Brain pericyte (primary cell): ENCODE measurements at regions not wholly inside any gene's neighbourhood (a gene's known extent, or its start where the extent isn't known, plus 50 kb on each side); places are given as distances from the start of the nearest gene placed in this dataset.
"Not testable (repeated sequence)": the region's sequence is repeated elsewhere in the genome, so short reads cannot be mapped to it uniquely, and the experiment has no call there.

ENCODE experiments used
- DNase-seq: peaks from one replicate; pipeline ENCODE4 v3.0.0-alpha.2; 2012; ENCODE audit warnings: low read depth, low spot score

DNA sequence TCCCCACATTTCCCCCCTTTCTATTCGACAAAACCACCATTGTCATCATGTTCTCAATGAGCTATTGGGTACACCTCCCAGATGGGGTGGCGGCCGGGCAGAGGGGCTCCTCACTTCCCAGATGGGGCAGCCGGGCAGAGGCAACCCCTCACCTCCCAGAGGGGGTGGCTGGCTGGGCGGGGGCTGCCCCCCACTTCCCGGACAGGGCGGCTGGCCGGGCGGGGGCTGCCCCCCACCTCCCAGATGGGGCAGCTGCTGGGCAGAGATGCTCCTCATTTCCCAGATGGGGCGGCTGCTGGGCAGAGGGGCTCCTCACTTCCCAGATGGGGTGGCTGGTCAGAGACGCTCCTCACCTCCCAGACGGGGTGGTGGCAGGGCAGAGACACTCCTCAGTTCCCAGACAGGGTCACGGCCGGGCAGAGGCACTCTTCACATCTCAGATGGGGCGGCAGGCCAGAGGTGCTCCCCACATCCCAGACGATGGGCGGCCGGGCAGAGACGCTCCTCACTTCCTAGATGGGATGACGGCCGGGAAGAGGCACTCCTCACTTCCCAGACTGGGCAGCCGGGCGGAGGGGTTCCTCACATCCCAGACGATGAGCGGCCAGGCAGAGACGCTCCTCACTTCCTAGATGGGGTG is 221.5 kb downstream of the NNT start:
- DNase-seq: not testable (repeated sequence)

DNA sequence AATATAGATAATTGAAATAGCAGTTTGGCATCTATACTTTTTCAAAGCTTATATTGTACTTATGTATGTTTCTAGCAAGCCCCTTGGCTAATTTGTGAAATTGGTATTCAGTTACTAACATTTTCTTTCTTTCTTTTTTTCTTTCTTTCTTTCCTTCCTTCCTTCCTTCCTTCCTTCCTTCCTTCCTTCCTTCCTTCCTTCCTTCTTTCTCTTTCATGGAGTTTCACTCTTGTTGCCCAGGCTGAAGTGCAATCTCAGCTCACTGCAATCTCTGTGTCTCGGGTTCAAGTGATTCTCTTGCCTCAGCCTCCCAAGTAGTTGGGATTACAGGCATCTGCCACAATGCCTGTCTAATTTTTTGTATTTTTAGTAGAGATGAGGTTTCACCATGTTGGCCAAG is 215.4 kb downstream of the NNT start:
- not testable (repeated sequence) for DNase-seq

GRCh38 chr5:43815497-43815896 is 212.5 kb downstream of the NNT start:
- DNase-seq: no peak

GRCh38 chr5:43804723-43805122 is 201.7 kb downstream of the NNT start:
- no peak for DNase-seq

DNA sequence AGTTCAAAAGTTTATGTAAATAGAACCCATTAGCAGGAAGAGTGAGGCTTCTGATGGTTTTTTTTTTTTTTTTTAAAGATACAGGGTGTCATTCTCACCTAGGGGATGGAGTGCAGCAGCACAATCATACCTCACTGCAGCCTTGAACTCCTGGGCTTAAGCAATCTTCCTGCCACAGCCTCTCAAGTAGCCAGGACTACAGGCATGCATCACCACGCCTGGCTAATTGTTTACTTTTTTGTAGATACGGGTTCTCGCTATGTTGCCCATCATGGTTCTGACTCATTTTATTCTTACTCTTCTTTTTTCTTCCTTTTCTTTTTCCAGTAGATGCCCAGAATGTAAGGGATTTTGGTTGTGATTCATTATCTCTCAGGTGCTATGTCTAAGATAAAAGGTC is 201.1 kb downstream of the NNT start:
- DNase-seq: no peak

- peak; percentile 1 for DNase-seq
Measured at GRCh38 chr5:43802651-43803050, 199.7 kb downstream of the NNT start.

GRCh38 chr5:43802119-43802518 is 199.1 kb downstream of the NNT start:
- no peak for DNase-seq

DNA sequence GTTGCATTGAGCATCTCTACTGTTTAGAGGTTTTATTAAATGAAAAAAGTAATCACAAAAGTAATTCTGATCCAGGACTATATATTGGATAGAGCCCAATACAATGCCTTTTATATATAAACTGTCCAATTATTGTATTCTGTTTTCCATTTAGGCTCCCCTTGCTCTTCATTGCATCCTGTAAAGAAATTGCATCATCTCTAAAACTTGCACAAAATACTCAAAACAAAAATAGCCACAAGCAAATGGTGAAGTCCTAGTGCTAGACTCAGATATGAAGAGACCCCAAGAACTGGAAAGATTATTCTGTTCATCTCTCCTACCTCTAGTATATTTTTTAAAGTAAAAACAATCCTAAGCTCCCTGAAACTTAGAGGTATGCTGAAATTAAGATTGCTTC is 195.8 kb downstream of the NNT start:
- DNase-seq: no peak

GRCh38 chr5:43791880-43792279 is 188.9 kb downstream of the NNT start:
- DNase-seq: not testable (repeated sequence)

DNA sequence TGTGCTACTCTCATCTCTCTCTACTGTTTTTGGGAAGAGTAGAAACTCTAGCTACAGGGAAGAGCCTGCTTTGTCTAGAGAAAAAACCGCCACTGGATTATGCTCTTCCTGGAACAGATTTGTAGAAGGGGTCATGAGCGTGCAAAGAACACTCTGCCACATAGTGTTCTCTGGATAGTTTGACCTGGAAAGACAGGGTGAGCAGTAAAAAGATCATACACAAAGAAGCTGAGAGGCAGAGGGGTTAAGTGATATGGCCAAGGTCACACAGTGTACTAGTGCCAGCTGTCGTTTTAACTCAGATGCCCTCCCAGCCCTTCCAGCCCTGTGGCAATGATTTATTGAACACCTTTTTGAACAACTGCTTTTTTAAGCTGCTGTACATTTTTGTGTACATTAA is 182.2 kb downstream of the NNT start:
- DNase-seq: no peak

GRCh38 chr5:43780586-43780985 is 177.6 kb downstream of the NNT start:
- DNase-seq: no peak

DNA sequence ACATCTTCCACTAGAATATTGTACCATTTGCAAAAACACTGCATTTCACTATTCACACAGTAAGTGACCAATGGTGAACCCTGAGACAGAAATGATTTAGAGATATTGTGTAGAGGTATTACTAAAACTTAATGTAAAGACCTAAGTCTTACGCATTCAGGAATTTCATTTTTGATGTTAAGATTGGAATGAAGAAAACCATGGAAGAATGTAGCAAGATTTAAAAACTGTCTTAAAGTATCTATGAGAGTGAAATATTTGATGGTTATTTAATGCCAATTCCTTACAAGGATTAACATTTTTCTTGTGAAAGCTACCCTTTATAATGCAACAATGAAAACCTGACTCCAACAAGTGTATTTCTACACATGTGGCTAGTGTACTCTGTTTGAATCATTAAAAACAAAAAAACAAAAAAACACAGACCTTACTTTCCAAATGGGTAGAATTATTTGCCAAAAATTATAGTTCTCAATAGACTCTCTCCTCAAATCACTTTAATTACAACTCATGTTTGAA is 172.0 kb downstream of the NNT start:
- no peak for DNase-seq

GRCh38 chr5:43773478-43773844 is 170.5 kb downstream of the NNT start:
- DNase-seq: no peak

DNA sequence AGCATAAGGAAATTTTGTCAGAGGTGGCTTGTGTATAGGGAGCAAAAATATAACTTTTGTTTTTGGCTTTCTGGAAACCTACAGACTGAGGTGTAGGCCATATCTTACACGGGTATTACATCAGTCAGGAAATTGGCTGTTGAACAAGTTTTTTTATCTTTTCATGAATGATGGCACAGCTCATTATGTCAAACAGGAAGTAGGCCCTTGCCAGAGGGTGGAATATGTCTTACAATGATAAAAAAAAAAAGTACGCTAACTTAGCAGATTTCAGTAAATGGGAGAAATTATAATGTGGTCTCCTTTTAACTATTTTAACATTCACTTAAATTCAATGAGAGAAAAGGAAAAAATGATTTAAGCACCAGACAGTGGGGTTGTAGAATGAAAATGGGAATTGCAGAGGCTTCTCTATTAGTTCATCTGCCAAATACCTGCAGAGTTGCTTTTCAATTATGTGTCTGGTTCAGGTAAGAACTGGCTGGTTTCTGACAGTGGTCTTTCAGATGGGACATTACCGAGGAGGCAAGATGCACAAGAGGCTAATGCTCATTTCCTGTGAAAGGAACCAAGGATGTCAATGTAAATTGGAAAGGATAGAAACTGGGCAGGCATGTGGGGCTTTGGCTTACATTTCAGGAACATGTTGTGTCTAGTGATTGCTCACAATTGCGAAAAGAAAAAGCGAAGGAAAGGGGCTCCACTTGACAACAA is 169.9 kb downstream of the NNT start:
- DNase-seq: no peak

DNA sequence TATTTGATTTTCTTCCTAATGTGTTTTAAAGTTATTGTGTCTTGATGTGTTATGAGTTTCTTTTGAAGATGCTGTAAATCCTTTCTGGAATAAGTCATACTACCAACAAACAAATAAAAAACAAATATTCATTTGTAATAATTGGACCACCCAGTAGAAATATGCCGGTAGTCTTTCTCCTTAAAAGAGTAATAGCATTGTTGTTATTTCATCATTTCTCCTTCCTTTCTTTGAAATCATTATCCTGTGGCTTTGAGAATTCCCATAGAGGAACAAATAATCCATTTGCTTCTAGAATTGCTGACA is 169.4 kb downstream of the NNT start:
- DNase-seq: no peak

DNA sequence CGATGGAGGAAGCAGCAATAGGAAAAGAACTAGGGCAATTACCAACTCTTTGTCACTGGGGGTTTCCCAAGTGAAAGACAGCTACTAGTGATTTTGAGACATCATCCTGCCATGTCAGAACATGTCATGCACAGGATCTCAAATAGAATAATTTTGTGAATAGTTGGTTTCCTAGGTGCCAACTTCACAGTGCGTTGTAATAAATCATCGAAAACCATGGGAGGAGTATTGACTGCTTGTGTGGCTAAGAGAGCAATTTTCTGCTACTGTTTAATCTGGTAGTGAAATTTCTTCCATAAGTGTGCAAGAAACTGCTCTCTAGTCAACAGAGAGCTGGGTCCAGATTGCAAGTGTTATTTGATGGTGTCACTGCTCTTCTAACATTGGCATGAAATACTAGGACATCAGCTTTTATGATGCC is 168.6 kb downstream of the NNT start:
- no peak for DNase-seq

GRCh38 chr5:43769571-43770355 is 166.8 kb downstream of the NNT start:
- peak; percentile 43 for DNase-seq
